ENCODE measurements at regions not wholly inside any gene's neighbourhood (a gene's known extent, or its start where the extent isn't known, plus 50 kb on each side); places are given as distances from the start of the nearest gene placed in this dataset.

- no peak for DNase-seq (ENCODE audit: low read depth)
Observed at GRCh38 chr2:173590276-173590861, 235.7 kb downstream of the CDCA7 start.

GRCh38 chr2:173593109-173593508 is 238.4 kb downstream of the CDCA7 start:
- no peak for DNase-seq (ENCODE audit: low read depth)

GRCh38 chr2:173596244-173596643 is 241.6 kb downstream of the CDCA7 start:
- no peak for DNase-seq (ENCODE audit: low read depth)

- no peak for DNase-seq (ENCODE audit: low read depth)
Observed at GRCh38 chr2:173598525-173598924, 243.9 kb downstream of the CDCA7 start.

GRCh38 chr2:173599821-173600359 is 245.2 kb downstream of the CDCA7 start:
- DNase-seq (ENCODE audit: low read depth): no peak

GRCh38 chr2:173602153-173602795 is 247.6 kb downstream of the CDCA7 start:
- DNase-seq (ENCODE audit: low read depth): no peak

GRCh38 chr2:173605994-173606393 is 251.3 kb downstream of the CDCA7 start:
- DNase-seq (ENCODE audit: low read depth): no peak

- DNase-seq (ENCODE audit: low read depth): no peak
Observed at GRCh38 chr2:173606619-173607248, 252.1 kb downstream of the CDCA7 start.

- DNase-seq (ENCODE audit: low read depth): no peak
Observed at GRCh38 chr2:173607606-173608311, 253.1 kb downstream of the CDCA7 start.

- no peak for DNase-seq (ENCODE audit: low read depth)
Observed at GRCh38 chr2:173611121-173611520, 256.4 kb downstream of the CDCA7 start.

- DNase-seq (ENCODE audit: low read depth): no peak
Observed at GRCh38 chr2:173612354-173612753, 257.7 kb downstream of the CDCA7 start.

GRCh38 chr2:173613386-173613785 is 258.7 kb downstream of the CDCA7 start:
- DNase-seq (ENCODE audit: low read depth): no peak

GRCh38 chr2:173614265-173614930 is 259.7 kb downstream of the CDCA7 start:
- no peak for DNase-seq (ENCODE audit: low read depth)

- no peak for DNase-seq (ENCODE audit: low read depth)
Observed at GRCh38 chr2:173623438-173624319, 269.0 kb downstream of the CDCA7 start.

GRCh38 chr2:173625315-173625714 is 270.6 kb downstream of the CDCA7 start:
- no peak for DNase-seq (ENCODE audit: low read depth)

- no peak for DNase-seq (ENCODE audit: low read depth)
Observed at GRCh38 chr2:173629076-173629475, 274.4 kb downstream of the CDCA7 start.

- DNase-seq (ENCODE audit: low read depth): no peak
Observed at GRCh38 chr2:173630425-173631126, 275.9 kb downstream of the CDCA7 start.

GRCh38 chr2:173631127-173631460 is 276.4 kb downstream of the CDCA7 start:
- no peak for DNase-seq (ENCODE audit: low read depth)

GRCh38 chr2:173644146-173644545 is 289.5 kb downstream of the CDCA7 start:
- DNase-seq (ENCODE audit: low read depth): no peak

- no peak for DNase-seq (ENCODE audit: low read depth)
Observed at GRCh38 chr2:173647681-173648311, 293.1 kb downstream of the CDCA7 start.
